ENCODE measurements at regions not wholly inside any gene's neighbourhood (a gene's known extent, or its start where the extent isn't known, plus 50 kb on each side); places are given as distances from the start of the nearest gene placed in this dataset.

GRCh38 chr6:23323897-23324296 lies 754.5 kb downstream of the HDGFL1 start:
- no peak overlapping the region for H3K27ac ChIP-seq
- in situ Hi-C loops (cut with MboI; ENCODE audit: low pct_unique_long_range_greater_than_20kb in 2 of 9, low sequenced_read_pairs in 9 of 9, unreplicated experiment in 9 of 9): no loop called here
- no peak overlapping the region for H3K4me3 ChIP-seq
- no peak for ATAC-seq (replicated peaks in 6 of 8)
- WGBS, 10 experiments: 15 to 100% (median 89%) methylated on average over 1 to 4 of the region's 4 CpGs; no CpG with 5 or more reads in 1 of the 10 experiments
- peaks cover 7 to 14% of the 10 kb centered on the region in 2 donors for H3K4me1 ChIP-seq (replicated peaks in 1 of 2)

- Histone ChIP-seq H3K4me1 (replicated peaks in 1 of 2) (peaks cover 0 to 8% of the 10 kb centered on the region in 2 donors), H3K4me3 (no peak overlapping the region), H3K27ac (no peak overlapping the region)
- in situ Hi-C loops (cut with MboI; ENCODE audit: low pct_unique_long_range_greater_than_20kb in 2 of 9, low sequenced_read_pairs in 9 of 9, unreplicated experiment in 9 of 9): no loop called here
- no peak for ATAC-seq (replicated peaks in 6 of 8)
- 0 to 100% (median 79%) methylated on average over 1 to 2 of the region's 3 CpGs; no CpG with 5 or more reads in 2 of the 10 experiments for WGBS, 10 experiments
These were observed 755.7 kb downstream of the HDGFL1 start for GRCh38 chr6:23325065-23325464.

- Histone ChIP-seq H3K27ac (no peak overlapping the region), H3K4me3 (no peak overlapping the region), H3K4me1 (replicated peaks in 1 of 2) (no peaks in the 10 kb centered on the region)
- in situ Hi-C loops (cut with MboI; ENCODE audit: low pct_unique_long_range_greater_than_20kb in 2 of 9, low sequenced_read_pairs in 9 of 9, unreplicated experiment in 9 of 9): no loop called here
- ATAC-seq (replicated peaks in 6 of 8): no peak
- 20 to 100% (median 100%) methylated on average over 1 of the region's 1 CpG; no CpG with 5 or more reads in 3 of the 10 experiments for WGBS, 10 experiments
These were observed 758.3 kb downstream of the HDGFL1 start for GRCh38 chr6:23327621-23328020.

DNA sequence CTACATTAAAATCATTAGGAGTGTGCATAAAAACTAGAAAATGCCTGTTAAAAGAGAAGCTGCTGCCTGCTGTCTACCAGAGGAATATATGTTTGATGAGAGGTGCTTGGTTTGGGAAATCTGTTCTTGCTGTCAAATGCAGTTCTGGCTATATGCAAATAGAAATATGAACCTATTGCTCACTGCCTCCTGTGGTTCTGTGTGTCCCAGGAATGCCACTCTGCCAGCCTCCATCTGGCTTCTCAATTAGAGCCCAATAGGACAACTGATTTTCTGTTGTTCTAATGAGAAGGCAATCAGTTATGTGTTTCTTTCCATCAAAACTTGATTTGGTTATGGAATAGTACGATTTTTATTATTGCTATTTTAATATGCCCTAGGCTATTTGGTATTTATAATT lies 759.7 kb downstream of the HDGFL1 start:
- Histone ChIP-seq H3K4me3 (no peak overlapping the region), H3K4me1 (replicated peaks in 1 of 2) (no peaks in the 10 kb centered on the region), H3K27ac (no peak overlapping the region)
- 0 to 86% (median 54%) methylated on average over 1 of the region's 1 CpG; no CpG with 5 or more reads in 2 of the 10 experiments for WGBS, 10 experiments
- ATAC-seq (replicated peaks in 6 of 8): no peak
- in situ Hi-C loops (cut with MboI; ENCODE audit: low pct_unique_long_range_greater_than_20kb in 2 of 9, low sequenced_read_pairs in 9 of 9, unreplicated experiment in 9 of 9): no loop called here

DNA sequence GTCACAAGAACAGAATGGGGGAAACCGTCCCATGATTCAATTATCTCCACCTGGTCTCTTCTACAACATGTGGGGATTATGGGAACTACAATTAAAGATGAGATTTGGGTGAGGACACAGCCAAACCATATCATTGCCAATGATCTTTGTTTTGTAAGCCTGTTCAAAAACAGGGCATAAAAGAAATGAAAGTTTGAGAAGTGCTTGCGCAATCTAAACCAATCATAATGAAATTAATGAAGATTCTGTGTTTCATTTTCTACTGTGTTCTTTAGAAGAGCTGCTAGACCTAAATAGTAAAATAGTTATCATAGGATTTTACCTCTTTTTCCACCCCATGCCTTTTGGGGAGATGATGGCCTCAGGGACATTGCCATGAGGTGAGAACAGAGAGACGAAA lies 761.3 kb downstream of the HDGFL1 start:
- in situ Hi-C loops (cut with MboI; ENCODE audit: low pct_unique_long_range_greater_than_20kb in 2 of 9, low sequenced_read_pairs in 9 of 9, unreplicated experiment in 9 of 9): no loop called here
- H3K27ac ChIP-seq: no peak overlapping the region
- H3K4me1 ChIP-seq (replicated peaks in 1 of 2): no peaks in the 10 kb centered on the region
- 50 to 100% (median 83%) methylated on average over 1 to 3 of the region's 3 CpGs; no CpG with 5 or more reads in 1 of the 10 experiments for WGBS, 10 experiments
- no peak overlapping the region for H3K4me3 ChIP-seq
- ATAC-seq (replicated peaks in 6 of 8): no peak

- WGBS, 10 experiments: 13 to 100% (median 67%) methylated on average over 1 to 5 of the region's 5 CpGs; no CpG with 5 or more reads in 1 of the 10 experiments
These were observed 765.0 kb downstream of the HDGFL1 start for GRCh38 chr6:23334360-23334759.

DNA sequence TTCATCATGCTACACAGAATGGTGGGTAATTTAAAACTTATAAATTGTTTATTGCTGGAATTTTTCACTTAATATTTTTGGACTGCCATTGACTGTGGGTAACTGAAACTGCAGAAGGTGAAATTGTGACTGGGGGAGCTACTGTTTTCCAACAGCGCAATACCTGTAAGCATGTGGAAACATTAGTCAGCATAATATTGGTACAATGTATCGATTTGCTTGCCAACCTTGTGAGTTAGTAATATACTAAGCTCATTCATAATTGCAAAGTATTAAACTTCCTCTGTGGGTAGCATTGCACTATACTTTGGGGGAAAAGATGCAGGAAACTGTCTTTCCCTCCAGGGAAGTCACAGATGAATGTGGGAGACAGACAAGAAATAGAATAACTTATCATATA lies 766.5 kb downstream of the HDGFL1 start:
- no peak for ATAC-seq (replicated peaks in 6 of 8)
- H3K4me1 ChIP-seq (replicated peaks in 1 of 2): peaks cover 0 to 3% of the 10 kb centered on the region in 2 donors
- no peak overlapping the region for H3K27ac ChIP-seq
- WGBS, 10 experiments: 33 to 100% (median 80%) methylated on average over 1 to 2 of the region's 2 CpGs; no CpG with 5 or more reads in 3 of the 10 experiments
- no peak overlapping the region for H3K4me3 ChIP-seq
- in situ Hi-C loops (cut with MboI; ENCODE audit: low pct_unique_long_range_greater_than_20kb in 2 of 9, low sequenced_read_pairs in 9 of 9, unreplicated experiment in 9 of 9): no loop called here

More at GRCh38 chr6:23334360-23334759, 765.0 kb downstream of the HDGFL1 start:
- no peak overlapping the region for H3K4me3 ChIP-seq
- in situ Hi-C loops (cut with MboI; ENCODE audit: low pct_unique_long_range_greater_than_20kb in 2 of 9, low sequenced_read_pairs in 9 of 9, unreplicated experiment in 9 of 9): no loop called here
- H3K4me1 ChIP-seq (replicated peaks in 1 of 2): peaks cover 0 to 1% of the 10 kb centered on the region in 2 donors
- no peak overlapping the region for H3K27ac ChIP-seq
- no peak for ATAC-seq (replicated peaks in 6 of 8)

DNA sequence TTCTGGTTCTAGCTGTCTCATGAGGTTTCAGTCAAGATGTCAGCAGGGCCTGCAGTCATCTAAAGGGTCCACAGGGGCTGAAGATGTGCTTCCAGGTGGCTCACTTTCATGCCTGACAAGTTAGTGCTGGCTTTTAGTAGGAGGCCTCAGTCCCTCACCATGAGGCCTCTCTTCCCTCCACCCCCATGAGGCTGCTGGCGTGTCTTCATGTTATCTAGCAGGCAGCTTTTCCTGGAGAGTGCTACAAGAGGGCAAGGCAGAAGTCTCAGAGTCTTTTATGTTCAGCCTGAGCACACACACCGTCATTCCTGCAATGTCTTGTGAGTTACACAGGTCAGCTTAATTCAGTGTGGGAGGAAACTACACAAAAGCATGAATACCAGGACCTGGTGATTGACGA lies 769.9 kb downstream of the HDGFL1 start:
- no peak for ATAC-seq (replicated peaks in 6 of 8)
- Histone ChIP-seq H3K4me3 (no peak overlapping the region), H3K4me1 (replicated peaks in 1 of 2) (peaks cover 0 to 3% of the 10 kb centered on the region in 2 donors), H3K27ac (no peak overlapping the region)
- in situ Hi-C loops (cut with MboI; ENCODE audit: low pct_unique_long_range_greater_than_20kb in 2 of 9, low sequenced_read_pairs in 9 of 9, unreplicated experiment in 9 of 9): no loop called here
- WGBS, 10 experiments: 50 to 90% (median 86%) methylated on average over 1 to 2 of the region's 3 CpGs; no CpG with 5 or more reads in 4 of the 10 experiments

DNA sequence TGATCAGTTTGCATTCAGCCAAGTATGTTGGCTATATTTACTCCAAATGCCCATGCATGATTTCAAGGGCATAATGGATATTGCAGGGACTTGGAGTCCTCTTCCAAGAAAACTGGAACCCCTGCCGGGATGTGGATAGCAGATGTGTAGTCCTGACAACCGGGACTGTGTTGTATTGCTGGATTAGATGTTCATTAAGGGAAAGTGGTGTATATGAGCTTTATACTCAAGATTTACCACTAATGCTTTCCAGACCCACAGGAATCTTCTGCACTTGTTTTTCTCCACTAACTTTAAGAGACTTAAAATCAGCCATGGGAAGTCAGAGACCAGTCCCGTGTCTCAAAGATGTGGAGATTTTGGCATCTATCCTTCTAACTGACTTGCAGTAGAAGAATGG lies 770.9 kb downstream of the HDGFL1 start:
- 0 to 100% (median 60%) methylated on average over 1 to 3 of the region's 3 CpGs; no CpG with 5 or more reads in 6 of the 10 experiments for WGBS, 10 experiments
- peaks cover 0 to 3% of the 10 kb centered on the region in 2 donors for H3K4me1 ChIP-seq (replicated peaks in 1 of 2)
- no peak for ATAC-seq (replicated peaks in 6 of 8)
- H3K4me3 ChIP-seq: no peak overlapping the region
- in situ Hi-C loops (cut with MboI; ENCODE audit: low pct_unique_long_range_greater_than_20kb in 2 of 9, low sequenced_read_pairs in 9 of 9, unreplicated experiment in 9 of 9): no loop called here
- no peak overlapping the region for H3K27ac ChIP-seq

DNA sequence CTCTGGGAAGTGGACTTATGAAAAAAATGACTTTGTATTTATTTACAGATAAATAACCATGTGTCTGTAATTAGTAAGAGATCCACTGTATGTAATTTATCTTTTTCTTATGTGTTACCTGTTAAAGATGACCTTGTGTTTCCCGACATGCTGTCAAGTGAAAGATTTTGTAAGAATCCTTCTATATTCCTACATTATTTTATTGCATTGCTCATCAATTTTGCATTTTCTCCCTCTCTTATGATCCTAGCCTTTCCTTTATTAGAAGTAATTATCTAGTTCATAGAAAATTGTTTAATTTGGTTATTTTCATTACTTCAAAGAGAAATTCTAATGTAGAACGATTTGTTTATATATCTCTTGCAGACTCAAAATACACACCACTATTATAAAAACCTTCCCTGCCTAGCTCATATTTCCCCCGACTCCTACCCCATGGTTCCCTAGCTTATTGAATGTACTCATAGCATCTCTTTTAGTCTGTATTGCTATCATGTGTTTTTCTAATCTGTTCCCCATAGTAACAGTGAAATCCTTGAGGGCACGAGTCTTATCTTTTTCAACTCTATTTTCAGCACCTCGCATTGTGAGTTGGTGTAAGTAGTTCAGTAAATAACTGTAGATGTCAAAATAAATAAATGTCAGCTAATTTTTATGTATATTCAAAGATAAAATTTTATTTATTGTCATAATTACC lies 774.4 kb downstream of the HDGFL1 start:
- WGBS, 10 experiments: 25 to 94% (median 87%) methylated on average over 3 to 5 of the region's 5 CpGs; no CpG with 5 or more reads in 1 of the 10 experiments
- ATAC-seq (replicated peaks in 6 of 8): no peak
- Histone ChIP-seq H3K27ac (no peak overlapping the region), H3K4me3 (no peak overlapping the region), H3K4me1 (replicated peaks in 1 of 2) (peaks cover 0 to 3% of the 10 kb centered on the region in 2 donors)
- in situ Hi-C loops (cut with MboI; ENCODE audit: low pct_unique_long_range_greater_than_20kb in 2 of 9, low sequenced_read_pairs in 9 of 9, unreplicated experiment in 9 of 9): no loop called here

DNA sequence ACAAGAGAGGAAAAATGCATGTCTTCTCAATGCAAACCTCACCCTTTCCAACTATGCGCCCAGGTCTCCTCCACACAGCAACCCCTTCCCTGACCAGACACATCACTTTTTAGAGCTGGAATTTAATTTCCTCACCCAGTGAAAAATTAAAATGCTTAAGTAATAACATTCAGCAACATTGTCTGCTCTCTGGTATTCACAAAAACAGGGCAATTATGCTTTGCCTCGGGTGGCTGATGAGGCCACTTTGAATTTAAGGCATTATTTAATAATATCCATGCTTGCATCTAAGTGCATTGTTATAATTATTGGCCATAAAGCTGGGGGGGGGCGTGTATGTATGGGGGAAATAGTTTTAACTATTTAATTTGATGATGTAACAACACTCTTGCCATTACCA lies 777.8 kb upstream of the NRSN1 start:
- H3K4me1 ChIP-seq (replicated peaks in 1 of 2): no peaks in the 10 kb centered on the region
- 10 to 79% (median 50%) methylated on average over 1 to 3 of the region's 3 CpGs; no CpG with 5 or more reads in 1 of the 10 experiments for WGBS, 10 experiments
- no peak for ATAC-seq (replicated peaks in 6 of 8)
- in situ Hi-C loops (cut with MboI; ENCODE audit: low pct_unique_long_range_greater_than_20kb in 2 of 9, low sequenced_read_pairs in 9 of 9, unreplicated experiment in 9 of 9): no loop called here
- H3K27ac ChIP-seq: no peak overlapping the region
- no peak overlapping the region for H3K4me3 ChIP-seq

DNA sequence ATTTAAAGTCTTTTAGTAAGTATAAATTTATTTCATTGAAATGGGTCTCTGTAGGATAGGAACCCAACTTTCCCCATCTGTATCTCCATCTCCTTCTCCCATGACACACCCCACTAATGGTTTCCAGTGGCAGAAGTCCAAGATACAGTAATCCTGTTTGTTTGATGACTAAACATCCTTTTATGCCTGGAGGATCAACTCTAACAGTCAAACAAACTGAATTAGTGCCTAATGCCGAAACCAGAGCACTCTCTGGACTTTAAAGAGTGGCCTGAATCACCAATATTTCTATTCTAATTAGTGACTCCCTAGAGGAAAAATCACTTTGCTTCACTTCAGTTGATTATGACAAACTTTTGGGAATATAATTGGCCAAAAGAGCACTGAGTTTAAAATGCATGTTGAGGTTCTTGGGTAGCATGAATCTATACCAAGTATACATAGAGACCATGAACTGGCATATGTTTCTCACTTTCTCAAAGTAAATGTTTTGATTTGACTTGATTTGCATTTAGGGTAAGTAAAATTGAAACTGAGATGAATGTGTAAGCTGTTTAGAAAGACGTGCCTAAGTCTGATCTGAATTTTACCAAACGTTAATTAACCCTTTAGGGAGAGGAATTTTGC lies 776.4 kb upstream of the NRSN1 start:
- Histone ChIP-seq H3K27ac (no peak overlapping the region), H3K4me1 (replicated peaks in 1 of 2) (no peaks in the 10 kb centered on the region), H3K4me3 (no peak overlapping the region)
- in situ Hi-C loops (cut with MboI; ENCODE audit: low pct_unique_long_range_greater_than_20kb in 2 of 9, low sequenced_read_pairs in 9 of 9, unreplicated experiment in 9 of 9): no loop called here
- WGBS, 10 experiments: 0 to 75% (median 30%) methylated on average over 2 to 3 of the region's 3 CpGs; no CpG with 5 or more reads in 2 of the 10 experiments
- peak in 3 of 8 experiments; percentile 49 to 93 (median 59) for ATAC-seq (replicated peaks in 6 of 8)

GRCh38 chr6:23350752-23351453 lies 775.1 kb upstream of the NRSN1 start:
- in situ Hi-C loops (cut with MboI; ENCODE audit: low pct_unique_long_range_greater_than_20kb in 2 of 9, low sequenced_read_pairs in 9 of 9, unreplicated experiment in 9 of 9): no loop called here
- no peak for ATAC-seq (replicated peaks in 6 of 8)
- H3K4me3 ChIP-seq: no peak overlapping the region
- 0 to 100% (median 85%) methylated on average over 1 to 2 of the region's 2 CpGs for WGBS, 10 experiments
- H3K27ac ChIP-seq: no peak overlapping the region
- no peaks in the 10 kb centered on the region for H3K4me1 ChIP-seq (replicated peaks in 1 of 2)

Measured in motor neuron (in vitro differentiated cells).